ENCODE measurements at regions not wholly inside any gene's neighbourhood (a gene's known extent, or its start where the extent isn't known, plus 50 kb on each side); places are given as distances from the start of the nearest gene placed in this dataset.

DNA sequence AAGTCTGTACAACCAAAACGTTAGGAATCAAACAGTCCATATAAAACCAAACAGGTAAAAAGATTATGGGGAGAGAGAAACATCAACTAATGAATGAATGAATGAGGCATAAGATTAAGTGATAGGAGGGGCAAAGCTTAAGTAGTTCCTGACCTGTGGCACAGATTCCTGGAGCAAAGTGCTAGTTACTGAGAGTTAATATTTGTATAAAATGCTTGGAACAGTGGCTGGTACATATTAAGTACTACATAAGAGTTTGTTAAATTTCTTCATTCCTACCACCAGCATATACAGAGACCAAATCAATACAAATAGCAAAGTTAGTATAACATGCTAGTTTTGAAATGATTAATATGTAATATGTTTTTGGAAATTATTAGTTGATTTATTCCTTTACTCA, 363.7 kb downstream of the ADAM29 start:
- Histone ChIP-seq H3K36me3 (no peaks in the 10 kb centered on the region), H3K4me1 (no peaks in the 10 kb centered on the region), H3K27me3 (no peaks in the 10 kb centered on the region), H3K4me3 (no peak overlapping the region), H3K9me3 (no peaks in the 10 kb centered on the region), H3K27ac (no peak overlapping the region)
- WGBS, 4 donors: 41 to 60% (median 47%) methylated on average over 1 of the region's 1 CpG
- TF ChIP-seq, protein P1, sequence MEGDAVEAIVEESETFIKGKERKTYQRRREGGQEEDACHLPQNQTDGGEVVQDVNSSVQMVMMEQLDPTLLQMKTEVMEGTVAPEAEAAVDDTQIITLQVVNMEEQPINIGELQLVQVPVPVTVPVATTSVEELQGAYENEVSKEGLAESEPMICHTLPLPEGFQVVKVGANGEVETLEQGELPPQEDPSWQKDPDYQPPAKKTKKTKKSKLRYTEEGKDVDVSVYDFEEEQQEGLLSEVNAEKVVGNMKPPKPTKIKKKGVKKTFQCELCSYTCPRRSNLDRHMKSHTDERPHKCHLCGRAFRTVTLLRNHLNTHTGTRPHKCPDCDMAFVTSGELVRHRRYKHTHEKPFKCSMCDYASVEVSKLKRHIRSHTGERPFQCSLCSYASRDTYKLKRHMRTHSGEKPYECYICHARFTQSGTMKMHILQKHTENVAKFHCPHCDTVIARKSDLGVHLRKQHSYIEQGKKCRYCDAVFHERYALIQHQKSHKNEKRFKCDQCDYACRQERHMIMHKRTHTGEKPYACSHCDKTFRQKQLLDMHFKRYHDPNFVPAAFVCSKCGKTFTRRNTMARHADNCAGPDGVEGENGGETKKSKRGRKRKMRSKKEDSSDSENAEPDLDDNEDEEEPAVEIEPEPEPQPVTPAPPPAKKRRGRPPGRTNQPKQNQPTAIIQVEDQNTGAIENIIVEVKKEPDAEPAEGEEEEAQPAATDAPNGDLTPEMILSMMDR (IDR thresholded peaks at IDR 0.05): no peak
- no peak for TF ChIP-seq POLR2A (IDR thresholded peaks at IDR 0.05)
- DNase-seq: no peak
- intact Hi-C loops (cut with DNase I): loop anchor here in 1 of 10 donors (10.0 kb wide), 1 partner anchor 93 kb away; no protein-coding TSS in a partner anchor
- no peak for ATAC-seq

- WGBS, 4 donors: 65 to 81% (median 71%) methylated on average over 9 of the region's 9 CpGs
- intact Hi-C loops (cut with DNase I): loop anchor here in 1 of 10 donors (10.0 kb wide), 1 partner anchor 92 kb away; no protein-coding TSS in a partner anchor
- TF ChIP-seq POLR2A (IDR thresholded peaks at IDR 0.05): no peak
- TF ChIP-seq, protein P1 (IDR thresholded peaks at IDR 0.05): no peak
- no peaks in the 10 kb centered on the region for H3K27me3 ChIP-seq
- no peak for DNase-seq
- no peaks in the 10 kb centered on the region for H3K9me3 ChIP-seq
- H3K36me3 ChIP-seq: no peaks in the 10 kb centered on the region
- H3K4me3 ChIP-seq: no peak overlapping the region
- H3K27ac ChIP-seq: peak overlapping the region in 1 of 12 donors; percentile 9
- no peaks in the 10 kb centered on the region for H3K4me1 ChIP-seq
- ATAC-seq: peak; percentile 82 to 89 (median 88)
Observed at GRCh38 chr4:175282407-175282806, 364.2 kb downstream of the ADAM29 start.

DNA sequence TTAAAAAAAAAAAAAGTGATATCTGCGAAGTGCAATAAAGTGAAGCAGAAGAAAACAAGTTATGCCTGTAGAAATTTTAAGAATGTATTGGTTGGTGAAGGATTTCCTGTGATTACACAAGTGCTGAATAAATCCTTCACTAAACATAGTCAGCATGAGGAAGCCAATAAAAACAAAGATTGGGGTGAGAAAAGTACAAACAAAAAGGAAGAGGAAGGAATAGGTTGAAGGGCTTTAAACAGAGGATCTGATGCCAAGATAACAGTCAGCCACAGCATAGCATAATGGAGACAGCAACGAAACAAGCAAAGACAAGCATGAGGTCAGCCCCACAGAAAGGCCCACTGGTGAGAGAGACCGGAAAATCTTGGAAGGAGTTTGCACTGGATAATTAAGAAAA, 372.2 kb downstream of the ADAM29 start:
- no peak overlapping the region for H3K27ac ChIP-seq
- H3K9me3 ChIP-seq: peaks cover 0 to 10% (median 0%) of the 10 kb centered on the region in 12 donors
- DNase-seq (no peak), ATAC-seq (no peak)
- no peaks in the 10 kb centered on the region for H3K27me3 ChIP-seq
- intact Hi-C loops (cut with DNase I): no loop called here
- TF ChIP-seq, protein P1 (IDR thresholded peaks at IDR 0.05): no peak
- no peak for TF ChIP-seq POLR2A (IDR thresholded peaks at IDR 0.05)
- no peaks in the 10 kb centered on the region for H3K36me3 ChIP-seq
- 57 to 79% (median 65%) methylated on average over 3 of the region's 3 CpGs for WGBS, 4 donors
- H3K4me1 ChIP-seq: no peaks in the 10 kb centered on the region
- no peak overlapping the region for H3K4me3 ChIP-seq

GRCh38 chr4:175297965-175298565, 379.9 kb downstream of the ADAM29 start:
- TF ChIP-seq POLR2A (IDR thresholded peaks at IDR 0.05): no peak
- TF ChIP-seq, protein P1 (IDR thresholded peaks at IDR 0.05): no peak
- H3K27ac ChIP-seq: no peak overlapping the region
- intact Hi-C loops (cut with DNase I): no loop called here
- ATAC-seq: no peak
- no peak overlapping the region for H3K4me3 ChIP-seq
- H3K36me3 ChIP-seq: no peaks in the 10 kb centered on the region
- no peaks in the 10 kb centered on the region for H3K27me3 ChIP-seq
- WGBS, 4 donors: 73 to 79% (median 76%) methylated on average over 2 of the region's 2 CpGs
- H3K9me3 ChIP-seq: peaks cover 0 to 6% (median 0%) of the 10 kb centered on the region in 12 donors
- no peak for DNase-seq
- H3K4me1 ChIP-seq: no peaks in the 10 kb centered on the region
